Omental fat pad (tissue), 3 donors: ENCODE measurements at regions not wholly inside any gene's neighbourhood (a gene's known extent, or its start where the extent isn't known, plus 50 kb on each side); places are given as distances from the start of the nearest gene placed in this dataset.

Experiments used
- ATAC-seq: fragments of 150-250 bp; one replicate; pipeline ENCODE4 v1.9.1; 2016; ENCODE audit warnings: mild to moderate bottlenecking, moderate library complexity; ENCODE audit not compliant: low FRiP score
- DNase-seq: peaks from one replicate; pipeline ENCODE4 v3.0.0-alpha.2; 2019; ENCODE audit warnings: low spot score
- CTCF ChIP-seq, 3 donors: fragments of 450-650 bp; IDR thresholded peaks; one replicate each; pipeline ENCODE4 v1.5.1; 2016 to 2017; ENCODE audit warnings: antibody characterized with exemption in 3 of 3, mild to moderate bottlenecking in 3 of 3, moderate library complexity in 2 of 3

GRCh38 chr1:177741476-177741875 lies 228.4 kb downstream of the SEC16B start:
- DNase-seq (no peak), ATAC-seq (peak; percentile 25)
- no peak for TF ChIP-seq CTCF (IDR thresholded peaks at IDR 0.05)

GRCh38 chr1:177739780-177740179 lies 230.1 kb downstream of the SEC16B start:
- ATAC-seq (no peak), DNase-seq (no peak)
- no peak for TF ChIP-seq CTCF (IDR thresholded peaks at IDR 0.05)

GRCh38 chr1:177737456-177737855 lies 232.4 kb downstream of the SEC16B start:
- no peak for ATAC-seq
- no peak for TF ChIP-seq CTCF (IDR thresholded peaks at IDR 0.05)

GRCh38 chr1:177732178-177732577 lies 237.7 kb downstream of the SEC16B start:
- ATAC-seq (no peak), DNase-seq (no peak)
- TF ChIP-seq CTCF (IDR thresholded peaks at IDR 0.05): no peak

More at GRCh38 chr1:177737456-177737855, 232.4 kb downstream of the SEC16B start:
- DNase-seq: no peak

GRCh38 chr1:177729646-177730045 lies 240.2 kb downstream of the SEC16B start:
- no peak for TF ChIP-seq CTCF (IDR thresholded peaks at IDR 0.05)
- DNase-seq: no peak
- ATAC-seq: no peak

- no peak for ATAC-seq
- TF ChIP-seq CTCF (IDR thresholded peaks at IDR 0.05): no peak
- DNase-seq: no peak
Observed at GRCh38 chr1:177723533-177723932, 246.3 kb downstream of the SEC16B start.

GRCh38 chr1:177710696-177711620 lies 258.9 kb downstream of the SEC16B start:
- ATAC-seq (no peak), DNase-seq (no peak)
- no peak for TF ChIP-seq CTCF (IDR thresholded peaks at IDR 0.05)
